OCI-LY3 (cell line): ENCODE measurements at regions not wholly inside any gene's neighbourhood (a gene's known extent, or its start where the extent isn't known, plus 50 kb on each side); places are given as distances from the start of the nearest gene placed in this dataset.

Experiments
- CTCF ChIP-seq: fragments of 200-600, 300-600 bp; sonication (generic); IDR thresholded peaks from 2 replicates; pipeline ENCODE4 v1.5.1; 2014; ENCODE audit warnings: antibody characterized with exemption, low read length, low read depth
- EZH2phosphoT487 ChIP-seq: fragments of 200-600 bp; shearing (Covaris generic); IDR thresholded peaks from 2 replicates; pipeline ENCODE4 v1.6.1; 2018; ENCODE audit warnings: antibody characterized with exemption, mixed run types, low read depth

GRCh38 chr18:60875957-60876507 is 457.2 kb upstream of the CDH20 start:
- no peak for TF ChIP-seq CTCF
- TF ChIP-seq EZH2phosphoT487: no peak
